ENCODE measurements at regions not wholly inside any gene's neighbourhood (a gene's known extent, or its start where the extent isn't known, plus 50 kb on each side); places are given as distances from the start of the nearest gene placed in this dataset.

GRCh38 chr15:29978411-29979382, 104.1 kb upstream of the GOLGA8J start:
- TF ChIP-seq EZH2phosphoT487 (IDR thresholded peaks at IDR 0.05; ENCODE audit: insufficient read depth, low read depth) (no peak), EZH2 (IDR thresholded peaks at IDR 0.05; ENCODE audit: insufficient read depth, poor library complexity, severe bottlenecking) (no peak)
